ENCODE measurements at regions not wholly inside any gene's neighbourhood (a gene's known extent, or its start where the extent isn't known, plus 50 kb on each side); places are given as distances from the start of the nearest gene placed in this dataset.

DNA sequence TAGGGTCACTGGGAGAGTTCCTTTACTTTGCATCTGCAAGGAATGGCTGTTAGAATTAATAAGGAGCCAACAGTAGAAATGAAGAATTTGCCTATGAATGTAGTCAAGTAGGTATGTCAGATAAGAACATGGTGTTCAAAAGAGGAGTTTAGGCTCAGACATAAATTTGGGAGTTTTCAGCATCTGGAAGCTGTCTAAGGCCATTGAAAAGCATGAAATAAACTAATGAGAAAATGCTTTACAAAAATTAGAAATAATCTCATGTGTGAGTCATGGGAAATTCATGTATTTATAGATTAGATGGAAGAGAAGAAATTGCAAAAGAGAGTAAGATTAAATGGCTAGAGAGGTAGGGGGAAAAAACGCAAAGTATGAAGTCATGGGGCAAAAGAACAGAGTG lies 201.9 kb downstream of the DIPK2A start:
- no peak overlapping the region for H3K9ac ChIP-seq (ENCODE audit: extremely low read depth, insufficient read length, low read length)
- TF ChIP-seq, protein P1, sequence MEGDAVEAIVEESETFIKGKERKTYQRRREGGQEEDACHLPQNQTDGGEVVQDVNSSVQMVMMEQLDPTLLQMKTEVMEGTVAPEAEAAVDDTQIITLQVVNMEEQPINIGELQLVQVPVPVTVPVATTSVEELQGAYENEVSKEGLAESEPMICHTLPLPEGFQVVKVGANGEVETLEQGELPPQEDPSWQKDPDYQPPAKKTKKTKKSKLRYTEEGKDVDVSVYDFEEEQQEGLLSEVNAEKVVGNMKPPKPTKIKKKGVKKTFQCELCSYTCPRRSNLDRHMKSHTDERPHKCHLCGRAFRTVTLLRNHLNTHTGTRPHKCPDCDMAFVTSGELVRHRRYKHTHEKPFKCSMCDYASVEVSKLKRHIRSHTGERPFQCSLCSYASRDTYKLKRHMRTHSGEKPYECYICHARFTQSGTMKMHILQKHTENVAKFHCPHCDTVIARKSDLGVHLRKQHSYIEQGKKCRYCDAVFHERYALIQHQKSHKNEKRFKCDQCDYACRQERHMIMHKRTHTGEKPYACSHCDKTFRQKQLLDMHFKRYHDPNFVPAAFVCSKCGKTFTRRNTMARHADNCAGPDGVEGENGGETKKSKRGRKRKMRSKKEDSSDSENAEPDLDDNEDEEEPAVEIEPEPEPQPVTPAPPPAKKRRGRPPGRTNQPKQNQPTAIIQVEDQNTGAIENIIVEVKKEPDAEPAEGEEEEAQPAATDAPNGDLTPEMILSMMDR (conservative IDR thresholded peaks at IDR 0.05) = no peak
- no peaks in the 10 kb centered on the region for H3K27me3 ChIP-seq (ENCODE audit: insufficient read depth, low read length)
- no peaks in the 10 kb centered on the region for H4K20me1 ChIP-seq (ENCODE audit: control insufficient read depth, insufficient read depth, insufficient read length)
- H3K4me1 ChIP-seq (ENCODE audit: insufficient read depth, low read length) = no peaks in the 10 kb centered on the region
- no peak overlapping the region for H2BK20ac ChIP-seq (ENCODE audit: low read depth, low read length, poor library complexity, severe bottlenecking)
- H3K14ac ChIP-seq (ENCODE audit: insufficient read depth, low read length) = no peak overlapping the region
- no peak overlapping the region for H3K4ac ChIP-seq (ENCODE audit: low read depth, low read length)
- Mint-ChIP-seq H3K27me3 (ENCODE audit: low read depth) (no peaks in the 10 kb centered on the region), H3K36me3 (ENCODE audit: insufficient read depth in 1 of 3, low read depth in 3 of 3) (peaks cover 0 to 8% (median 0%) of the 10 kb centered on the region in 3 experiments; a peak in 2 of 7 replicates), H3K9me3 (peaks cover 3 to 6% of the 10 kb centered on the region in 2 experiments; a peak in 2 of 5 replicates), H3K4me1 (peaks cover 0 to 4% of the 10 kb centered on the region in 2 experiments; a peak in 2 of 4 replicates), H3K27ac (no peak overlapping the region), H3K4me3 (no peak overlapping the region)
- no peak overlapping the region for H3K23ac ChIP-seq (ENCODE audit: insufficient read length, low read depth, low read length)
- no peak overlapping the region for H3K56ac ChIP-seq (ENCODE audit: insufficient read length, low read depth, low read length)
- no CpG with 5 or more reads among the region's 1 CpG for WGBS (ENCODE audit: extremely low coverage, insufficient read length, low lambda C conversion rate)
- H4K8ac ChIP-seq (replicated peaks; ENCODE audit: insufficient read length, low read depth, low read length) = no peak overlapping the region
- H2BK15ac ChIP-seq (ENCODE audit: low read depth, low read length) = no peak overlapping the region
- H2BK120ac ChIP-seq (ENCODE audit: low read depth, low read length, poor library complexity, severe bottlenecking) = no peak overlapping the region
- no peaks in the 10 kb centered on the region for H3K9me3 ChIP-seq (ENCODE audit: control insufficient read depth, low read depth, low read length)
- H2AK5ac ChIP-seq (ENCODE audit: insufficient read length, low read length) = no peak overlapping the region
- no peak overlapping the region for H3K4me2 ChIP-seq (ENCODE audit: insufficient read depth, insufficient read length, low read length)
- H2BK5ac ChIP-seq (ENCODE audit: insufficient read length, low read length) = no peak overlapping the region
- H3K79me2 ChIP-seq (ENCODE audit: insufficient read depth, low read length) = no peaks in the 10 kb centered on the region
- H3K27ac ChIP-seq (ENCODE audit: insufficient read length, low read depth, low read length) = no peak overlapping the region
- no peak overlapping the region for H4K5ac ChIP-seq (ENCODE audit: insufficient read length, low read depth, low read length)
- no peaks in the 10 kb centered on the region for H3K23me2 ChIP-seq (ENCODE audit: insufficient read length, low read depth, low read length, poor library complexity, severe bottlenecking)
- H3K79me1 ChIP-seq (ENCODE audit: insufficient read depth, low read depth, low read length, poor library complexity, severe bottlenecking) = no peaks in the 10 kb centered on the region
- no peak overlapping the region for H3T11ph ChIP-seq (ENCODE audit: low read length)
- no peak for DNase-seq
- H3K18ac ChIP-seq (ENCODE audit: insufficient read length, low read depth, low read length) = no peak overlapping the region
- no peak overlapping the region for H2BK12ac ChIP-seq (ENCODE audit: insufficient read length, low read depth, low read length)
- H2AFZ ChIP-seq (ENCODE audit: low read length) = no peak overlapping the region
- H4K91ac ChIP-seq (ENCODE audit: insufficient read length, low read depth, low read length) = no peak overlapping the region

Measured in H9 (cell line).